Activated B cell treated with CpG ODN at 0.5 μM for 24 hours (primary cell): ENCODE measurements at regions not wholly inside any gene's neighbourhood (a gene's known extent, or its start where the extent isn't known, plus 50 kb on each side); places are given as distances from the start of the nearest gene placed in this dataset.
"Not testable (repeated sequence)": the region's sequence is repeated elsewhere in the genome, so short reads cannot be mapped to it uniquely, and the experiment has no call there.

Experiments
- ATAC-seq: fragments of 200-7000 bp; cut with Tn5 transposase; one replicate; pipeline ENCODE4 v1.10.0; 2021; ENCODE audit warnings: low read depth, mild to moderate bottlenecking, moderate library complexity
- CTCF ChIA-PET: fragments of 350-600 bp; sonication (Branson Sonifier 250); formaldehyde crosslinking; loops from one replicate; lab custom pipeline; 2021; ENCODE audit warnings: antibody characterized with exemption; lab: Charles Lee
- POLR2A ChIA-PET: fragments of 350-600 bp; sonication (Branson Sonifier 250); formaldehyde crosslinking; loops from one replicate; lab custom pipeline; 2021; ENCODE audit warnings: antibody characterized with exemption; lab: Charles Lee
- DNase-seq: peaks from one replicate; pipeline ENCODE4 v3.0.0; 2022
- H3K27ac Mint-ChIP-seq: one replicate; pipeline ENCODE4 v1.8.0; 2020; ENCODE audit warnings: mixed read lengths
- H3K27me3 Mint-ChIP-seq: one replicate; pipeline ENCODE4 v1.8.0; 2021; ENCODE audit warnings: mixed read lengths
- H3K36me3 Mint-ChIP-seq: one replicate; pipeline ENCODE4 v1.8.0; 2021; ENCODE audit warnings: low read depth, mixed read lengths
- H3K4me1 Mint-ChIP-seq: one replicate; pipeline ENCODE4 v1.8.0; 2021; ENCODE audit warnings: mixed read lengths
- H3K4me3 Mint-ChIP-seq: one replicate; pipeline ENCODE4 v1.8.0; 2020; ENCODE audit warnings: mild to moderate bottlenecking, mixed read lengths
- H3K9me3 Mint-ChIP-seq: one replicate; pipeline ENCODE4 v1.8.0; 2020; ENCODE audit warnings: mixed read lengths
- CTCF ChIP-seq: fragments of 200-600 bp; IDR thresholded peaks from one replicate; pipeline ENCODE4 v1.8.0; 2022; ENCODE audit warnings: antibody characterized with exemption, mild to moderate bottlenecking
- intact Hi-C: fragments of 100-400 bp; cut with micrococcal nuclease; formaldehyde crosslinking; loops from one replicate; pipeline ENCODE4 v1.15.1; 2024

GRCh38 chr1:30518186-30518585 lies 205.2 kb downstream of the MATN1 start:
- Mint-ChIP-seq H3K27me3 (peaks cover 15% of the 10 kb centered on the region), H3K27ac (no peak overlapping the region), H3K36me3 (no peaks in the 10 kb centered on the region), H3K4me1 (no peaks in the 10 kb centered on the region), H3K4me3 (no peak overlapping the region), H3K9me3 (no peaks in the 10 kb centered on the region)
- DNase-seq, result no peak
- no peak for TF ChIP-seq CTCF
- intact Hi-C loops, result no loop called here
- ChIA-PET POLR2A (no interaction called here), CTCF (no interaction called here)
- ATAC-seq, result no peak

GRCh38 chr1:30517666-30518065 lies 205.7 kb downstream of the MATN1 start:
- peaks cover 14% of the 10 kb centered on the region for H3K27me3 Mint-ChIP-seq
- ATAC-seq, CTCF ChIA-PET, H3K9me3 Mint-ChIP-seq, POLR2A ChIA-PET, H3K36me3 Mint-ChIP-seq, intact Hi-C loops, H3K4me3 Mint-ChIP-seq, H3K4me1 Mint-ChIP-seq, DNase-seq, H3K27ac Mint-ChIP-seq: not testable (repeated sequence)

- H3K36me3 Mint-ChIP-seq, H3K4me3 Mint-ChIP-seq, ATAC-seq, CTCF ChIA-PET, H3K9me3 Mint-ChIP-seq, DNase-seq, POLR2A ChIA-PET, H3K27ac Mint-ChIP-seq, intact Hi-C loops, H3K4me1 Mint-ChIP-seq: not testable (repeated sequence)
- peaks cover 10% of the 10 kb centered on the region for H3K27me3 Mint-ChIP-seq
Observed at GRCh38 chr1:30517241-30517640, 206.1 kb downstream of the MATN1 start.

- Mint-ChIP-seq H3K9me3 (no peaks in the 10 kb centered on the region), H3K4me3 (no peak overlapping the region), H3K36me3 (no peaks in the 10 kb centered on the region), H3K27ac (no peak overlapping the region), H3K27me3 (peaks cover 7% of the 10 kb centered on the region), H3K4me1 (no peaks in the 10 kb centered on the region)
- no peak for DNase-seq
- no peak for TF ChIP-seq CTCF
- intact Hi-C loops, result no loop called here
- ChIA-PET POLR2A (no interaction called here), CTCF (no interaction called here)
- no peak for ATAC-seq
Observed at GRCh38 chr1:30516485-30516858, 206.9 kb downstream of the MATN1 start.

- Mint-ChIP-seq H3K4me3 (no peak overlapping the region), H3K27me3 (peaks cover 3% of the 10 kb centered on the region), H3K27ac (no peak overlapping the region), H3K36me3 (no peaks in the 10 kb centered on the region), H3K9me3 (no peaks in the 10 kb centered on the region), H3K4me1 (no peaks in the 10 kb centered on the region)
- POLR2A ChIA-PET, result no interaction called here
- CTCF ChIA-PET, result no interaction called here
- no peak for TF ChIP-seq CTCF
- intact Hi-C loops, result no loop called here
- no peak for DNase-seq
- ATAC-seq, result no peak
Observed at GRCh38 chr1:30515755-30516484, 207.5 kb downstream of the MATN1 start.

GRCh38 chr1:30514945-30515344 lies 208.4 kb downstream of the MATN1 start:
- no peaks in the 10 kb centered on the region for H3K36me3 Mint-ChIP-seq
- no peaks in the 10 kb centered on the region for H3K4me1 Mint-ChIP-seq
- POLR2A ChIA-PET, result no interaction called here
- no peak overlapping the region for H3K4me3 Mint-ChIP-seq
- intact Hi-C loops, result no loop called here
- H3K27ac Mint-ChIP-seq, result no peak overlapping the region
- peaks cover 3% of the 10 kb centered on the region for H3K27me3 Mint-ChIP-seq
- DNase-seq, result no peak
- ATAC-seq, result no peak
- H3K9me3 Mint-ChIP-seq, result no peaks in the 10 kb centered on the region
- no peak for TF ChIP-seq CTCF
- CTCF ChIA-PET, result no interaction called here
